Loucy (cell line): ENCODE measurements at regions not wholly inside any gene's neighbourhood (a gene's known extent, or its start where the extent isn't known, plus 50 kb on each side); places are given as distances from the start of the nearest gene placed in this dataset.

Experiments
- H2AFZ ChIP-seq: fragments of 200-600 bp; sonication (generic); 2 replicates; pipeline ENCODE4 v1.6.0; 2016; ENCODE audit warnings: antibody characterized with exemption, mild to moderate bottlenecking, low read length, moderate library complexity
- H3F3A ChIP-seq: fragments of 200-600 bp; 2 replicates; pipeline ENCODE4 v1.6.0; 2016; ENCODE audit warnings: antibody characterized with exemption, low read depth, mild to moderate bottlenecking
- H3K27me3 ChIP-seq: fragments of 200-600 bp; sonication (generic); 2 replicates; pipeline ENCODE4 v1.6.1; 2014; ENCODE audit warnings: low read length, mild to moderate bottlenecking; ENCODE audit not compliant: insufficient read depth, poor library complexity, severe bottlenecking
- H3K36me3 ChIP-seq: fragments of 200-600 bp; sonication (generic); 2 replicates; pipeline ENCODE4 v1.6.1; 2016; ENCODE audit warnings: low read length; ENCODE audit not compliant: insufficient read depth
- H3K4me1 ChIP-seq: fragments of 200-600 bp; sonication (generic); 2 replicates; pipeline ENCODE4 v1.5.1; 2014; ENCODE audit warnings: low read length, mild to moderate bottlenecking; ENCODE audit not compliant: insufficient read depth, poor library complexity, severe bottlenecking
- H3K4me2 ChIP-seq: fragments of 200-600 bp; sonication (generic); 2 replicates; pipeline ENCODE4 v1.6.0; 2014; ENCODE audit warnings: antibody characterized with exemption, low read length, low read depth, mild to moderate bottlenecking; ENCODE audit not compliant: poor library complexity, severe bottlenecking
- H3K4me3 ChIP-seq: fragments of 200-600 bp; sonication (generic); 2 replicates; pipeline ENCODE4 v1.5.1; 2014; ENCODE audit warnings: low read length, mild to moderate bottlenecking, mixed read lengths; ENCODE audit not compliant: poor library complexity, severe bottlenecking
- H3K79me2 ChIP-seq: fragments of 200-600 bp; sonication (generic); 2 replicates; pipeline ENCODE4 v1.6.1; 2014; ENCODE audit warnings: low read length; ENCODE audit not compliant: insufficient read depth
- H3K9ac ChIP-seq: fragments of 200-600 bp; sonication (generic); 2 replicates; pipeline ENCODE4 v1.6.0; 2014; ENCODE audit warnings: mild to moderate bottlenecking, low read depth, low read length, moderate library complexity; ENCODE audit not compliant: poor library complexity, severe bottlenecking
- H3K9me2 ChIP-seq: fragments of 200-600 bp; sonication (generic); replicated peaks from 2 replicates; pipeline ENCODE4 v1.6.1; 2016; ENCODE audit warnings: low read depth, low read length, mixed read lengths
- H3K9me3 ChIP-seq: fragments of 200-600 bp; sonication (generic); 2 replicates; pipeline ENCODE4 v1.6.1; 2014; ENCODE audit warnings: mild to moderate bottlenecking, antibody characterized with exemption, low read length, low read depth; ENCODE audit not compliant: insufficient read depth
- H4K20me1 ChIP-seq: fragments of 200-600 bp; sonication (generic); 2 replicates; pipeline ENCODE4 v1.6.0; 2014; ENCODE audit warnings: antibody characterized with exemption, low read length, mild to moderate bottlenecking; ENCODE audit not compliant: insufficient read depth, poor library complexity, severe bottlenecking
- EZH2phosphoT487 ChIP-seq: fragments of 200-600 bp; IDR thresholded peaks from 2 replicates; pipeline ENCODE4 v1.6.1; 2018; ENCODE audit warnings: antibody characterized with exemption, mild to moderate bottlenecking, moderate library complexity, borderline replicate concordance
- TF ChIP-seq, protein P1 (sequence below): fragments of 200-600 bp; sonication (generic); conservative IDR thresholded peaks from 2 replicates; pipeline ENCODE4 v1.5.1; 2014; ENCODE audit warnings: mild to moderate bottlenecking, antibody characterized with exemption, low read length

DNA sequence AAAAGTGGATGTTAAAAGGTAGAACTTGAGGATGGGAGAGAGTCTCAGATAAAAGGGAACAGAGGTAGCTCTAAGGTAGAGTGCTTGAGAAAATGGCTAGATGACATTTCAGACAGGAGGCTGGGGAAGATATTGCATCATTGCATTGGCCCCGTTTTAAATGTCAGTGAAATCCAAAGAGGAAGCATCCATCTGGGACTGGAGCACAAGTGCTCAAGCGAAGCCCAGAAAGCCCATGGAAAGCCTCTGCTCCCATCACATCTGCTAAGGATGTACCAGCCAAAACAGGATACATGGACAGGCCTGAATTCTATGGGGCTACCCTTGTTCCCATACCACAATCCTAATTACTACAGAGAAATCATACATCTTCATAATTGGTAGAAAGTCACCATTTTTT, 581.5 kb upstream of the TMEM132C start:
- TF ChIP-seq EZH2phosphoT487: no peak
- TF ChIP-seq, protein P1, sequence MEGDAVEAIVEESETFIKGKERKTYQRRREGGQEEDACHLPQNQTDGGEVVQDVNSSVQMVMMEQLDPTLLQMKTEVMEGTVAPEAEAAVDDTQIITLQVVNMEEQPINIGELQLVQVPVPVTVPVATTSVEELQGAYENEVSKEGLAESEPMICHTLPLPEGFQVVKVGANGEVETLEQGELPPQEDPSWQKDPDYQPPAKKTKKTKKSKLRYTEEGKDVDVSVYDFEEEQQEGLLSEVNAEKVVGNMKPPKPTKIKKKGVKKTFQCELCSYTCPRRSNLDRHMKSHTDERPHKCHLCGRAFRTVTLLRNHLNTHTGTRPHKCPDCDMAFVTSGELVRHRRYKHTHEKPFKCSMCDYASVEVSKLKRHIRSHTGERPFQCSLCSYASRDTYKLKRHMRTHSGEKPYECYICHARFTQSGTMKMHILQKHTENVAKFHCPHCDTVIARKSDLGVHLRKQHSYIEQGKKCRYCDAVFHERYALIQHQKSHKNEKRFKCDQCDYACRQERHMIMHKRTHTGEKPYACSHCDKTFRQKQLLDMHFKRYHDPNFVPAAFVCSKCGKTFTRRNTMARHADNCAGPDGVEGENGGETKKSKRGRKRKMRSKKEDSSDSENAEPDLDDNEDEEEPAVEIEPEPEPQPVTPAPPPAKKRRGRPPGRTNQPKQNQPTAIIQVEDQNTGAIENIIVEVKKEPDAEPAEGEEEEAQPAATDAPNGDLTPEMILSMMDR: no peak
- Histone ChIP-seq H3F3A (no peaks in the 10 kb centered on the region), H3K79me2 (no peaks in the 10 kb centered on the region), H3K4me3 (no peak overlapping the region), H3K9me3 (no peaks in the 10 kb centered on the region), H2AFZ (no peak overlapping the region), H3K36me3 (no peaks in the 10 kb centered on the region), H4K20me1 (no peaks in the 10 kb centered on the region), H3K27me3 (no peaks in the 10 kb centered on the region), H3K9me2 (no peaks in the 10 kb centered on the region), H3K4me2 (no peak overlapping the region), H3K9ac (no peak overlapping the region), H3K4me1 (no peaks in the 10 kb centered on the region)

GRCh38 chr12:127685931-127686330, 581.0 kb upstream of the TMEM132C start:
- no peaks in the 10 kb centered on the region for H3K27me3 ChIP-seq
- H3K36me3 ChIP-seq: no peaks in the 10 kb centered on the region
- no peaks in the 10 kb centered on the region for H3K9me2 ChIP-seq
- no peaks in the 10 kb centered on the region for H3K79me2 ChIP-seq
- no peaks in the 10 kb centered on the region for H3K4me1 ChIP-seq
- TF ChIP-seq, protein P1: no peak
- TF ChIP-seq EZH2phosphoT487: no peak
- no peak overlapping the region for H3K4me2 ChIP-seq
- H3K9ac ChIP-seq: no peak overlapping the region
- no peaks in the 10 kb centered on the region for H3K9me3 ChIP-seq
- H3K4me3 ChIP-seq: no peak overlapping the region
- no peak overlapping the region for H2AFZ ChIP-seq
- no peaks in the 10 kb centered on the region for H3F3A ChIP-seq
- no peaks in the 10 kb centered on the region for H4K20me1 ChIP-seq

GRCh38 chr12:127687181-127687580, 579.8 kb upstream of the TMEM132C start:
- no peaks in the 10 kb centered on the region for H3K79me2 ChIP-seq
- no peaks in the 10 kb centered on the region for H3K36me3 ChIP-seq
- no peak overlapping the region for H3K4me3 ChIP-seq
- no peak for TF ChIP-seq EZH2phosphoT487
- TF ChIP-seq, protein P1: no peak
- peaks cover 1% of the 10 kb centered on the region; the same call in 1 of the 2 replicates for H3F3A ChIP-seq
- no peak overlapping the region for H3K9ac ChIP-seq
- H4K20me1 ChIP-seq: no peaks in the 10 kb centered on the region
- peaks cover 12% of the 10 kb centered on the region for H3K4me1 ChIP-seq
- no peaks in the 10 kb centered on the region for H3K9me2 ChIP-seq
- no peaks in the 10 kb centered on the region for H3K9me3 ChIP-seq
- no peak overlapping the region for H2AFZ ChIP-seq
- no peaks in the 10 kb centered on the region for H3K27me3 ChIP-seq
- no peak overlapping the region for H3K4me2 ChIP-seq
